Umbilical cord (tissue), 1 donor: ENCODE measurements at regions not wholly inside any gene's neighbourhood (a gene's known extent, or its start where the extent isn't known, plus 50 kb on each side); places are given as distances from the start of the nearest gene placed in this dataset.
A peak's percentile ranks its signal among the peaks of the same experiment; 100 is the strongest.

Experiments used
- DNase-seq: peaks from one replicate; pipeline ENCODE4 v3.0.0-alpha.2; 2015; ENCODE audit warnings: low spot score

DNA sequence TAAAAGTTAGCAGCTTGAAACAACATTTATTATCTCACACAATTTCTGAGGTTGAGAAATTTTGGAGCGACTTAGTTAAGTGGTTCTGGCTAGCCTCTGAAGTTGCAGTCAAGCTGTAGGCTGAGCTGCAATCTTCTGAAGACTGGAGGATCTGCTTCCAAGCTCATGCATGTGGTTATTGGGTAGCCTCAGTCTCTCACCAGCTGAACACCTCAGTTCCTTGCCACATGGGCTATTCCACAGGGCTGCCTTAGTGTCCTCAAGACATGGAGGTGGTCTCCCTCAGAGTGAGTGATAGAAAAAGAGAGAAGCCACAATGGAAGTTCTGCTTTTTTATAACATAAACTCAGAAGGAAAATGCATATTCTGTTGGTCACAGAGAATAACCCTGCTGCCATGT, 92.0 kb upstream of the CAMK1G start:
- no peak for DNase-seq

DNA sequence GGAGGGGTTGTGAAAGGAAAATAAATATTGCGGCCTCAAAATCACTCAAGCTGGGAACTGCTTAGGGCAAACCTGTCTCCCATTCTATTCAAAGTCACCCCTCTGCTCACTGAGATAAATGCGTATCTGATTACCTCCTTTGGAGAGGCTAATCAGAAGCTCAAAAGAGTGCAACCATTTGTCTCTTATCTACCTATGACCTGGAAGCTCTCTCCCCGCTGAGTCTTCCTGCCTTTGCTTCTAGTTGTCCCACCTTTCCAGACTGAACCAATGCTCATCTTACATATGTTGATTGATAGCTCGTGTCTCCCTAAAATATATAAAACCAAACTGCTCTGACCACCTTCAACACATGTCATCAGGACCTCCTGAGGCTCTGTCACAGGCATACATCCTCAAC, 91.6 kb upstream of the CAMK1G start:
- no peak for DNase-seq

DNA sequence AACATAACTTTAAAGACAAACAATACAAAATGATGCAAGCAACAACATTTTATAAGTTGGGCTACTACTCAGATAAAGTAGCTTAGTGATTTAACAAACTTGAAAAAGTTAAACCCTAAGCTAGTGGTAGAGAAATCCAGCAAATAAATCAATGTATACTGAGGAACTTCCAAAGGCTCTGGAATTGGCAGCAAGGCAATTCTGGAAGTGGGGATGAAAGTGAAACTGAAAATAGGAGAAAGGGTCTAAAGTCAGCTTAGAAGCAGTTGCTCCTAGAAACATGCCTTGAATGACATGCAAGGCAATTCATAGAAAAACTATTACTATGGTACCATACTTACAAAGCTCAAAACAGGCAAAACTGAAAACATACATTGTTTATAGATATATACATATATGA, 90.0 kb upstream of the CAMK1G start:
- DNase-seq = peak; percentile 87

DNA sequence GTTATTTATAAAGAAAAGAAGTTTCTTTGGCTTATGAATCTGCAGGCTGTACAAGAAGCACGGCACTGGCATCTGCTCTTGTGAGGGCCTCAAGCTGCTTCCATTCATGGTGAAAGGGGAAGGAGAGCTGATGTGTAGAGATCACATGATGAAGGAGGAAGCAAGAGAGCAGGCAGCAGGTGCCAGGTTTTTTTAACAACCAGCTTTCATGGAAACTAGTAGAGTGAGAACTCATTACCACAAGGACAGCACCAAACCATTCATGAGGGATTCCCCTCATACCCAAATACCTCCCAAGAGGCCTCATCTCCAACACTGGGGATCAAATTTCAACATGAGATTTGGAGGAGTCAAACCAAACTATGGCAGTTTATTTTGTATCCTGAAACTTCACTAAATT, 85.8 kb upstream of the CAMK1G start:
- no peak for DNase-seq

DNA sequence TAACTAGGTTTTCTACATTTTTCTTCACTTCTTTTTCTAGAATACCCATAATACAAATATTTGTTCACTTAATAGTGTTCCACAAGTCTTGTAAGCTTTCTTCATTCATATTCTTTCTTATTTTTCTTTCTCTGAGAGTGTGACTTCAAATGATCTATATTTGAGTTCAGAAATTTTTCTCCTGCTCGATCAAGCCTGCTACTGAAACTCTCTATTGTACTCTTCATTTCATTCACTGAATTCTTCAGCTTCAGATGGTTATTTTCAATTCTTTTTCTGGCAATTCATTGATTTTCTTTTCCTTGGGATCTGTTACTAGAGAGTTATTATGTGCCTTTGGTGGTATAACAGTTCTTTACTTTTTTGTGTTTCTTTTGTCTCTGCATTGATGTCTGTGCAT, 82.5 kb upstream of the CAMK1G start:
- DNase-seq = no peak

DNA sequence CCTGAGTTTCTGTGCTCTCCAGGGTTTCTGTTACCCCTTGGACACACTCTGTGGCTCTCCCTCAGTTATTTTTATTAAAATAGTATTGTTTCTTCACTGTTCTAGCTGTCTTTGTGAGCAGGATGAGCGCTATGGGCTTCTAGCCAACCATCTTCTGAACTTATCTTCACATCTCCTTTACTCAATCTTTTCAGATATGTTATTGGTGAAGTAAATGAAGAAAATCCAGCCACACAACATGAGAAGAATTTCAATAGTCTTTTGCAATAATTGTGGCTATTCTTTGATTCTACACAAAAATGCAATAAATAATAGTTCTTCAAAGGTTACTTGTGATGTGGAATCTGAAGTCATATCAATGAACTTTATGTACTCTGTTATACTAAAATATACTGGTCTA, 80.3 kb upstream of the CAMK1G start:
- DNase-seq = no peak

DNA sequence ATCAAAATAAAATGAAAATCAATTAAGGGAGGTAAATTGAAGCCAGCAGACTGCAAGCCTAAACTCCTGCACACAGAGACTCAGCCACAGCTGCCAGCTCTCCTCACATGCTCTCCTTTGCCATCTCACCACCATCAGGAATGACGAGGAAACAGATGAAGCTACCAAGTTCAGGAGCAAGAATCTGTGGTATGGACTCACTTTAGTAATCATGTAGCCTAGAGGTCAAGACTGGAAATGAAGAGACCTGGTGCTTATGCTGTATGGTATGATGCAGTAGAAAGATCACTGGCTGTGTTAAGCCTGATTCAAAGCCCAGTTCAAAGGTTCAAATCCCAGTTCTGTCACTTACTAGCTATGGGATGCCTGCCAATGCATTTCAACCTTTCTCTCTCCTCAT, 78.9 kb upstream of the CAMK1G start:
- no peak for DNase-seq

DNA sequence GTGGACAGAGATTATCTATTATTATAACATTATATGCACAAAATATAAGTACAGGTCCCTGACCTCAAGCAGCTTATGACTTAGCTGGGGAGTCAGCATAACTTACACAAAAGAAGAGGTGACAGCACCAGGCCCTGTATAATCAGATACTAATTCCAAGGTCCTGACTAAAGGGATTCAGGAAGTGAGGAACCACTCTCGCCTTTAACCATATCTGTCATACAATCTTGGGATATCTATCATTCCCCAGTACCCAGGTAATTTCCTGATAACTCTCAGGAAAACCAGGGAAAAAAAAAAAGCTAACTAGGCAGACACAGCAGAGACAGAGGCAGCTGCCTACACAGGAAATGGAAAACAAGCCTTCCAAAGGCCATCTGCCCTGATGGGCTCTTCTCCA, 78.5 kb upstream of the CAMK1G start:
- DNase-seq = no peak

DNA sequence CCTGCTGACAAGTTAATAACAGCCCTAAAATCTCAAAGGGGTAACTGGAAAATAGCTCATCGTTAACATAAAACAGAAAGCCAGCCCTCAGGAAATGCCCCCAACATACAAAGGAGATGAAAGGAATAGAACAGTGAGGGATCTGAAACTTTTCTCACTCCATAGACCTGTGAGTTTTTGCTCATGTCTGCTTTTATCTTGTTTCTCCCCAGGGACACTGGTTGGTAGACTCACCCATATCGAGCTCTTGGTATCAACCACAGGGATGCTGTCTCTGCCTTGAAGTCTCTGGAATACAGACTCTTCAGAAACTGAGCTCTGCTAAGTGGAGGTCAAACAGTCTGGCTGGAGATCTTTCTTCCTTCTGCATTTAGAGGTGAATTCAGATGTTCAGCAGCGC, 77.4 kb upstream of the CAMK1G start:
- DNase-seq = no peak

DNA sequence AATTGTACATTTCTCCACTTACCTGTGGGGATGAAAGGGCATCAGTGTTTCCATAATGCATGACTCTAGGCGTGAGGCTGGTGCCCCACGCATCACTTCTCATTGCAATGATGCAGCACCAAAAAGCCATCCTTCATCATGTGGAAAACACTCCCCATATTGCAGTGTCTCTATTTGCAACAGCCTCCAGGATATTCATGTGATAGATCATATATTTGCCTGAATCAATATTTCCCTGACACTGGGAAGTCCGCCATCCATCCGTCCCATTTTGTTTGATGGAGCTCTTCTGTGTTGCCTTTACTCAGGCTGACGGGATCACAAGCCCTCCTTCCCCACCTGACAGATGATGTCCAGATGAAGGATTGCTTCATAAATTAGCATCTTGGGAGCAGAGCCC, 74.5 kb upstream of the CAMK1G start:
- DNase-seq = no peak

DNA sequence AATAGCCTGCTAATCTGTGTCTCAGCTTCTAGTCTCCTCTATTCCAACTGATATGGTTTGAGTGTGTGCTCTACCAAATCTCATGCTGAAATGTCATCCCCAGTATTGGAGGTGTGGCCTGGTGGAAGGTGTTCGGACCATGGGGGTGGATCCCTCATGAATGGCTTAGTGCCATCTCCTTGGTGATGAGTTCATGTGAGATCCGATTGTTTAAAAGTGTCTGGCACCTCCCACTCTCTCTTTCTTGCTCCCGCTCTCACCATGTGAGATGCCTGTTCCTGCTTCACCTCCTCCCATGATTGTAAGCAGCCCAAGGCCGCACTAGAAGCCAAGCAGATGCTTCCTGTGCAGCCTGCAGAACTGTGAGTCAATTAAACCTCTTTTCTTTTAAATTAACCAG, 73.5 kb upstream of the CAMK1G start:
- no peak for DNase-seq

DNA sequence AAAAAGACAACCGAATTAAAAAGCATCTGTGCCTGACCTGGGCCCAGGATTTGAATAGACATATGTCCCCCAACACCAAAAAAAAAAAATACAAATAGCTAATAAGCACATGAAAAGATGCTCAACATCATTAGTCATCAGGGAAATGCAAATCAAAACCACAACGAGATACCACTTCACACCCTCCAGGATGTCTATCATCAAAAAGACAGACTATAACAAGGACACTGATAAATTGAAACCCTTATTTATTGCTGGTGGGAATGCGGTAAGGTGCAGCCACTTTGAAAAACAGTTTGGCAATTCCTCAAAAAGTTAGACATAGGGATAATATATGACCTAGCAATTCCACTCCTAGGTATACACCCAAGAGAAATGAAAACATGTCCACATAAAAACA, 72.3 kb upstream of the CAMK1G start:
- DNase-seq = no peak

DNA sequence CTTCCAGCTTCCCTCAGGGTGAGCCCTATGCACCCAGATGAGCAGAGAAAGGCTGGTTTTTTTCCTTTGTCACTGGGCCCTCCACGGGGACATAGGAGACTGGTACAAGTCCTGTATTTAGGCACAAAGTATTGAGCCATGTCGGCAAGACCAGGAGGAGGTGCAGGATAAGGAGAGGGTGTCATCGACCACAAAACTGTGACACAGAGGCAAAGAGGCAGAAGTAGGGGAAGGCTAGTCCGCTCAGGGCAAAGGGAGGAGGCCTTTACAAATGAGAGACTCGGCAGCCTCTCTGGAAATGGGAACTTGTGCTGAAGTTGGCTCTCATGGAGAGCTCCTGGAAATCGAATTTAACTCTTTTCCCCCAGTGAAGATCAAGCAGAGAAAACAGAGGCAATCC, 70.7 kb upstream of the CAMK1G start:
- no peak for DNase-seq

DNA sequence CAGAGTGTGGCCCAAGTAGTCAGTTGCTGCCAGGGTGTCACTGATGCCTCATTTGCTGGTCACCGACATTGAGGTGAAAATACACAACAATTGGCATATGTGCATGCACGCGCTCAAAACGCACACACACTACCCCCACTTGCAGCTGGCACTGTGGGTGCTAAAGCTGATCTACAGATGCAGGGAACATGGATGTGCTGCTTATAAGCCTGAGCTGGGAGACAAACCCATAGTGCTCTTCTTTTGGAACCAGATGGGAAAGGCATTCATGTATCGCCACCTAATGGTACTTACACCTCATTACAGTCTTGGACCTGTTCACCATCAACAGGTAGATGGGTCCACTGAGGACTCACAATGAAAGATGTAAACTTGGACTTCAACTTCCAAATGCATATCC, 70.3 kb upstream of the CAMK1G start:
- DNase-seq = peak; percentile 41

DNA sequence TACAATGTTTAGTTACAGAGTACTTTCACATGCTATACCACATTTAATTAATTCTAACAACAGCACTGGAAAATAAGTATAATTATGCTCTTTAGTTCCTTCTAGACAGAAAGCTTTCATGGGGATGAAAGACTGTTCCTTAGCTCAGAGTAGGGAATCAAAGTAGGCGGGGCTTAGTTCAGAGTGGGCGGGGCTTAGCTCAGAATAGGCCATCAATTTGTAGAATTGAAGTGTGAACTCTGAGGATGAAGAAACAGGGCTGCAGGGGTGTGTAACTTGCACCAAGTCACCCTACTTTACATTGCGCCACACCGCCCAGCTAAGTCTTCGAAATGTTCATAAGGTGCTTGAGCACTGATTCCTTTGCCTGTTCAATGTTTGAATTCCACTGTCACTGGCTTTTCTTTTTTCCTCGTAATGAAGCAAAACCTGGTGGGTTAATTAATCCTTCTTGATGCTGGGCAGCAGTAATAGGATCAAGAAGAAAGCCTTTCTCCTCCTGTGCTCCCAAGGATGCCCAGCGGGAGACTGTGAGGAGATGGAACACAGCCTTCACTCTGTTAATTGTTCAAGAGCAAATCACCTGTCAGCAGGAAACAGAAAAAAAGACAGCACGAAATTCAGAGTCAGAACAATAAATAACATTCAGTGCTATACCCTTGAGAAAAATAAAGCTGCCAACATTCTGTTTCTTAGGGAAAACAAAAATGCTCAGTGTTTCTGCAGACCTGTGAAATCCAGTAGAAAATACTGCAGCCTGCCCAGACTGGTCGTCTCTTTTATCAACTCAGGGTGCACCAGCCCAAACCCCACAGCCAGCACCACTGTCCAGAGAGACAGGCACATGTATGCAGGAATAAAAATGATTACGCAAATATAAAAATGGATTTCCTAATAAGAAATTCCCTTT, 66.5 kb upstream of the CAMK1G start:
- DNase-seq = no peak

DNA sequence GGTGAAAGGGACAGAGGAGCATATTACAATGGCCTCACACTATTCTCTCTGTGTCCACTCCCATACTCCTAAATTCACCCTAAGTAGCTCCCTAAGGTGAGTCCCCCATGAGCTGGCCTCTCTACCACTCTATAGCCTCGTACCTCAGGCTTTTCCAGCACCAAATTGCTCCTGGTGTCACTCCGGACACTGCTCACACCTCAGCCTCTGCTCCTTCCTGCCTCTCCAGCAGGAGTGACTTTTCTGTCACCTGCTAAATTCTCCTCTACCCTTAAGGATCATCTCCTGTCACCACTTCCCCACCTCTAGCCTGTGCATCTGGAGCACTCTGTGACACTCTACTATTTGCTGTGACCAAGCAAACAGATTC, 65.8 kb upstream of the CAMK1G start:
- DNase-seq = no peak

DNA sequence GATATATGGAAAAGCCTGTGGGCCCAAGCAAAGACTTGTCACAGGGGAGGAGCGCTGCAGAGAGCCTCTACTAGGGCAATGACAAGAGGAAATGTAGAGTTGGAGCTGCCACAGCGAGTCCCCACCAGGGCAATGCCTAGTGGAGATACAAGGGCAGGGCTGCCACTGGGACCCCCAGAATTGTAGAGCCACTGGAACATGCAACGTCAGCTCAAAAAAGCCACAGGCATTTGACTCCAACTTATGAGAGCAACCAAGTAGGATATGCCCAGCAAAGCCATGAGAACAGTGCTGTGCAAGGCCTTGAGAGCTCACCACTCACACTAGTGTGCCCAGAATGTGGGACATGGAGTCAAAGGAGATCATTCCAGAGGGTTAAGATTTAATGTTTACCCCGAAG, 63.7 kb upstream of the CAMK1G start:
- no peak for DNase-seq

DNA sequence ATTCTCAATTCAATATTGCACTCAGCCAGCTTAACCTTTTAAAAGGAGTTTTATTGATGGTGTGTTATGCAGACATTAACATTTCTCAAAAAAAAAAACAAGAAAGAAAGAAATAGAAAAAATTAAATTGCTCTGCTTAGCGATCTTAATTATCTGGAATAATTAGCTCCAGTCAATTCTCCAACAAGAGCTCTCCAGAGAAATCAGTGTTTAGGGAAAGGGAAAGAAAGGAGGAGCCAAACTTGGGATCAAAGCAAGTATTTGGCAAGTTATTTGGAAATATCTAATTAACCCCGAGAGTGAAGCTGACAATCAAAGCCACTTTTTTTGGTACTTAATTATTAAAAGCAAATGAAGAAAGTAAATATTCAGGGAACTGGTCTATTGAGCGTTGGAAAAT, 60.7 kb upstream of the CAMK1G start:
- DNase-seq = no peak

DNA sequence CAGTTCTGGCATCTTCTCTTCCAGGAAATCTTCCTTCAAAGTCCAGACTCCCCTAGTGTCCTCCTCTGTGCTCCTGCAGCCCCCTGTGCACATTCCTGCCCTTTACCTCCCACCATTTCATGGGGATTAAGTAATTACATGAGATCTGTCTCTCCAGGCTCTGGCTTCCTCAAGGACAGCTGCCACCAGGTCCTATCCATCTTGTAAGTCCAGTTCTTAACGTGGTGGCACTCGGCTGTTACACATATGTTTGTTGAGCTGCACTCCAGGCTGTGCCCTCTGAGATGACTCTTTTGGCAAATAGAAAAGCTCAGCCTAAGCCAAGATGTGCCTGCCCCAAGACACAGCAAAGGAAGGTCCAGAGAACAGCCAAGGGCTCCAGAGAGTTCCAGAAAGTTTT, 57.4 kb upstream of the CAMK1G start:
- no peak for DNase-seq

DNA sequence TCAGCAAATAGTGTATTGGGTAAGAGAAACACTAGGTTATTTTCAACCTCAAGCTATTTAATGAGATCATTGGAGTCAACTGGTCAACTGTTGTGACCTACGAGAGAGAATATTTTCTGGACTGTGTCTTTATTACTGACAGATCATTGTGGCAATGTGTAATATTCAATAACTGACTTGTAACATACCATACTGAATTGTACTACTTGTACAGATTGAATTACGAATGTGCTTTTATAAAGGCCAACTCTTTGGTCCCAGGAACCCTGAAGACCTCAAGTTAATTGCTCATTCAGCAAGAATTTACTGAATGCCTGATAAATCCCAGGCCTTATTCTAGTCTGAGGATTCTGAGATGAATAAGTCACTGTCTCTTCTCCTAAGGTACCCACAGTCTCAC, 56.1 kb upstream of the CAMK1G start:
- peak; percentile 53 for DNase-seq

DNA sequence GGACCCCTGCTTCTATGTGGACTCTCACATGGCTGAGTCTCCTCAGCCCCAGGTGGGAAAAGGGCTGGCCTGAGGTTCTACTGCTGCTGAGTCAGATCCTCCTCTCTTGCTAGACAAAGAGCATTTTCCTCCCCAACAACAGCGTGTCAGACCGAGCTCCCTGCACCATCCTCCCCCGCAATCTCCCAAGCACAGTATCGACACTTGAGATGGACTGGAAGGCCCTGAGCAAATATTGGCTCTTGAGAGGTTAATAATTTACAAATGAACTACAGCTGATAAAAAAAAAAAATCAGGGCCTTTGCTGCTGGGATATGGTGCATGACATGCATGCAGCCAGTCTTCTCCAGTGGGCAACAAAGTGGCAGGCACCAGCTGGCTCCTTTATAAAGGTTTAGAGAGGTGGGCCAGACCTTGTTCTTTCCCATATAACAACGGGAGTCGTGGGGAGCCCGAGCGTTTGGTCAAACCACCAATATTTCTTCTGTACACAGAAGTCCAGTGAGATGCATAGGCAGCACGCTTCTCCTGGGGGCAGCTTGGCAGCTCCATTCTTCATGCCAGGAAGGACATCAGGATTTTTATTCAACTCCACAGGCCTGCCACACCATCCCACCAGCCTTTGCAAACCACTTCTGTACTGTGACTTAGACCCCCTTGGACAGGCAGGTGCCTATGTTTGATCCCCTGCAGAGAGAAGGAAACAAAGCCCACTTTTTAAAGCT, 55.4 kb upstream of the CAMK1G start:
- DNase-seq = no peak

DNA sequence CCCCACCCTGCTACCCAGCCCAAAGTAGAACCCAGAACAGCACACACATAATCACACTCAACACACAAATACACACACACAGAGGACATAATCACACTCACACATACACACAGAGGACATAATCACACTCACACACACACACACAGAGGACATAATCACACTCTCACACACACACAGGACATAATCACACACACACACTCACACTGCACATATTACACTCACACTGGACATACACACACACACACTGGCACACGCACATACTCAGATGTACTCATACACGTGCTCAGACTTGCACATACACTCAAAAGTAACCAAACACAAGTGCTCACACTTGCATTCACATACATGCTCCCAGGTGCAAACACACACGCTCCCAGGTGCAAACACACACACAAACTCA, 54.3 kb upstream of the CAMK1G start:
- no peak for DNase-seq

DNA sequence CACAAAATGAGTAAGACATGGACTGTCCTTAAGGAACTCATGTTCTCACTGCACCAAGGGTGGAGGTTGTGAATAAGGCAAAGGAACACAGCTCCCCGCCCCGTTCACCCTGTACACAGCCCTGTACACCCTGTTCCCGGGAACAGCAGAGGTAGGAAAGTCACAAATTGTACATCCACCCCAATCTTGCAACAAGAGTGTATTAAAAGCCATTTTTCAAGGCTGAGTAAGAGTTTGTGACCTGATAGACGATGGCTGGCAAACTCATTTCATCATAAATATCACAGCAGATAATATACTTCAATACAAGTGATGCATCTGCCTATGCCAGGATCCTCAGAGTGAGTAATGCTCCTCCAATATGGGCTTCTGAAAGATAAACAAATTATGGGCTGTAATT, 52.5 kb upstream of the CAMK1G start:
- DNase-seq = no peak
